ENCODE measurements at regions not wholly inside any gene's neighbourhood (a gene's known extent, or its start where the extent isn't known, plus 50 kb on each side); places are given as distances from the start of the nearest gene placed in this dataset.

DNA sequence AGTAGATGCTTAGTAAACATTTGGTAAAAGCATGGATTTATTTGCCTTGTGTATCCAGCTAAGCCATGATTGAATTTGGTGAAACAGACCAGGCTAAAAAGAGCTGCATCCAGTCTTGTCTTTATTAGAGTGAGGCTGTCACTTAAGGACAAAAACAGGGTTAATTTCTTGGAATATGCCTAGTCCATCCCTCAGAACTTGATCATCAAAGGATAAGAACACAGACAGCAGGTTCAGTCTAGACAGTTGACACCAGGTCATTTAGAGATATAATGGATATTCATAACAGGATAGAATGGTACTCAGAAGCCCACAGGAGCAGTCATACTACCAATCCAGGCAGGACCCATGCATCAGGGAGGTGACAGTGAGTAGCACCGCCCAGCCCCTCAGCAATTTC is 434.9 kb upstream of the ST6GAL2 start:
- no CpG with 5 or more reads among the region's 1 CpG for WGBS (ENCODE audit: extremely low coverage, insufficient coverage, insufficient read length)
- H3K18ac ChIP-seq (ENCODE audit: low read length), result no peak overlapping the region
- H3K79me2 ChIP-seq (ENCODE audit: control insufficient read depth, insufficient read depth, low read length, poor library complexity), result no peaks in the 10 kb centered on the region
- H3K27ac ChIP-seq (ENCODE audit: low read depth, low read length), result no peak overlapping the region
- H3K4me1 ChIP-seq (ENCODE audit: control insufficient read depth in 1 of 2, insufficient read depth in 2 of 2, low read length in 2 of 2), result no peaks in the 10 kb centered on the region
- no peak overlapping the region for H3K23ac ChIP-seq (ENCODE audit: low read length)
- H3K27me3 ChIP-seq (ENCODE audit: insufficient read depth, low read length), result no peaks in the 10 kb centered on the region
- no peak overlapping the region for H3K9ac ChIP-seq (ENCODE audit: low read length)
- H3K79me1 ChIP-seq (ENCODE audit: low read length), result no peaks in the 10 kb centered on the region
- H3K36me3 ChIP-seq (ENCODE audit: control insufficient read depth in 1 of 2, insufficient read depth in 2 of 2, low read length in 2 of 2), result no peaks in the 10 kb centered on the region
- H4K8ac ChIP-seq (ENCODE audit: low read depth, low read length), result no peak overlapping the region
- H3K4me3 ChIP-seq (ENCODE audit: low read depth, low read length), result no peak overlapping the region
- no peak overlapping the region for H3K4me2 ChIP-seq (ENCODE audit: low read length)
- H4K91ac ChIP-seq (ENCODE audit: low read depth, low read length), result no peak overlapping the region
- H3K9me3 ChIP-seq (ENCODE audit: insufficient read depth, low read depth, low read length), result no peaks in the 10 kb centered on the region
- no peak overlapping the region for H2BK5ac ChIP-seq (ENCODE audit: low read depth, low read length, poor library complexity)
- no peak overlapping the region for H3K14ac ChIP-seq (ENCODE audit: low read length)
- no peak overlapping the region for H4K12ac ChIP-seq (ENCODE audit: low read depth, low read length)
- H2BK120ac ChIP-seq (ENCODE audit: insufficient read depth, low read length, poor library complexity), result no peak overlapping the region
- H2BK12ac ChIP-seq (ENCODE audit: low read length), result no peak overlapping the region
- no peak overlapping the region for H2AFZ ChIP-seq (ENCODE audit: insufficient read depth, low read length, poor library complexity)
- DNase-seq, result no peak
- H3K4ac ChIP-seq (ENCODE audit: low read depth, low read length), result no peak overlapping the region
- H2AK5ac ChIP-seq (ENCODE audit: low read length), result no peak overlapping the region

DNA sequence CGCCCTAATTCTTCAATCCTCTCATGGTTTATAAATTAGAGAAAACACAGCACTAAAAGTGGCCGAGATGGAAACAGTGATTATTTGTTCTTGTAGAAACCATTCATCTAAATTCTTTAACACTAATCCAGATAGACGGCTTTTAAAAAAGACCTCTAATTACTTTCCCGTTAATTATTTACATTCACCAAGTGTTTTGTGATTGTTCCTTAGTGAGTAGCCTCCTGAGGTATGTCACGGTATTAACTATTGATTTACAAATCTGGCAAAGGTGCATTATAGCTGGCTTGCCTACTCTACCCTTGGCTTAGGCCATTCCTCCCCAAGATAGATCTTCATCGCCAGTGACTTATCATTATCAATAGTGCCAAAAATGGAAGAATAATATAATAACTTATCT is 436.4 kb upstream of the ST6GAL2 start:
- Histone ChIP-seq H3K79me1 (ENCODE audit: low read length) (no peaks in the 10 kb centered on the region), H3K27me3 (ENCODE audit: insufficient read depth, low read length) (no peaks in the 10 kb centered on the region)
- WGBS (ENCODE audit: extremely low coverage, insufficient coverage, insufficient read length), result no CpG with 5 or more reads among the region's 6 CpGs

GRCh38 chr2:107323946-107324565 is 438.1 kb upstream of the ST6GAL2 start:
- Histone ChIP-seq H4K91ac (ENCODE audit: low read depth, low read length) (no peak overlapping the region), H3K27me3 (ENCODE audit: insufficient read depth, low read length) (no peaks in the 10 kb centered on the region), H3K4ac (ENCODE audit: low read depth, low read length) (no peak overlapping the region), H3K79me1 (ENCODE audit: low read length) (no peaks in the 10 kb centered on the region), H3K36me3 (ENCODE audit: control insufficient read depth in 1 of 2, insufficient read depth in 2 of 2, low read length in 2 of 2) (no peaks in the 10 kb centered on the region), H3K79me2 (ENCODE audit: control insufficient read depth, insufficient read depth, low read length, poor library complexity) (no peaks in the 10 kb centered on the region), H3K14ac (ENCODE audit: low read length) (no peak overlapping the region), H3K18ac (ENCODE audit: low read length) (no peak overlapping the region), H2AFZ (ENCODE audit: insufficient read depth, low read length, poor library complexity) (no peak overlapping the region), H2AK5ac (ENCODE audit: low read length) (no peak overlapping the region), H3K27ac (ENCODE audit: low read depth, low read length) (no peak overlapping the region), H3K23ac (ENCODE audit: low read length) (no peak overlapping the region), H4K12ac (ENCODE audit: low read depth, low read length) (no peak overlapping the region), H3K4me2 (ENCODE audit: low read length) (no peak overlapping the region), H3K4me1 (ENCODE audit: control insufficient read depth in 1 of 2, insufficient read depth in 2 of 2, low read length in 2 of 2) (no peaks in the 10 kb centered on the region), H2BK12ac (ENCODE audit: low read length) (no peak overlapping the region), H4K8ac (ENCODE audit: low read depth, low read length) (no peak overlapping the region), H3K9ac (ENCODE audit: low read length) (no peak overlapping the region), H2BK120ac (ENCODE audit: insufficient read depth, low read length, poor library complexity) (no peak overlapping the region), H2BK5ac (ENCODE audit: low read depth, low read length, poor library complexity) (no peak overlapping the region), H3K4me3 (ENCODE audit: low read depth, low read length) (no peak overlapping the region), H3K9me3 (ENCODE audit: insufficient read depth, low read depth, low read length) (no peaks in the 10 kb centered on the region)
- no peak for DNase-seq
- WGBS (ENCODE audit: extremely low coverage, insufficient coverage, insufficient read length), result no CpG with 5 or more reads among the region's 8 CpGs

More for the DNA sequence above, 436.4 kb upstream of the ST6GAL2 start:
- no peaks in the 10 kb centered on the region for H3K36me3 ChIP-seq (ENCODE audit: control insufficient read depth in 1 of 2, insufficient read depth in 2 of 2, low read length in 2 of 2)
- no peaks in the 10 kb centered on the region for H3K79me2 ChIP-seq (ENCODE audit: control insufficient read depth, insufficient read depth, low read length, poor library complexity)
- no peak overlapping the region for H2BK5ac ChIP-seq (ENCODE audit: low read depth, low read length, poor library complexity)
- no peak overlapping the region for H3K4me3 ChIP-seq (ENCODE audit: low read depth, low read length)
- no peak overlapping the region for H3K4ac ChIP-seq (ENCODE audit: low read depth, low read length)
- no peak overlapping the region for H3K14ac ChIP-seq (ENCODE audit: low read length)
- H3K27ac ChIP-seq (ENCODE audit: low read depth, low read length), result no peak overlapping the region
- no peaks in the 10 kb centered on the region for H3K9me3 ChIP-seq (ENCODE audit: insufficient read depth, low read depth, low read length)
- H3K23ac ChIP-seq (ENCODE audit: low read length), result no peak overlapping the region
- H3K4me2 ChIP-seq (ENCODE audit: low read length), result no peak overlapping the region
- no peak overlapping the region for H2AK5ac ChIP-seq (ENCODE audit: low read length)
- H2BK120ac ChIP-seq (ENCODE audit: insufficient read depth, low read length, poor library complexity), result no peak overlapping the region
- H2AFZ ChIP-seq (ENCODE audit: insufficient read depth, low read length, poor library complexity), result no peak overlapping the region
- no peak overlapping the region for H4K91ac ChIP-seq (ENCODE audit: low read depth, low read length)
- no peak overlapping the region for H4K8ac ChIP-seq (ENCODE audit: low read depth, low read length)
- no peaks in the 10 kb centered on the region for H3K4me1 ChIP-seq (ENCODE audit: control insufficient read depth in 1 of 2, insufficient read depth in 2 of 2, low read length in 2 of 2)
- no peak for DNase-seq
- H4K12ac ChIP-seq (ENCODE audit: low read depth, low read length), result no peak overlapping the region
- no peak overlapping the region for H3K9ac ChIP-seq (ENCODE audit: low read length)
- no peak overlapping the region for H2BK12ac ChIP-seq (ENCODE audit: low read length)
- no peak overlapping the region for H3K18ac ChIP-seq (ENCODE audit: low read length)

GRCh38 chr2:107325981-107326786 is 440.2 kb upstream of the ST6GAL2 start:
- Histone ChIP-seq H3K9me3 (ENCODE audit: insufficient read depth, low read depth, low read length) (no peaks in the 10 kb centered on the region), H2BK5ac (ENCODE audit: low read depth, low read length, poor library complexity) (no peak overlapping the region), H4K91ac (ENCODE audit: low read depth, low read length) (no peak overlapping the region), H3K4me2 (ENCODE audit: low read length) (no peak overlapping the region), H3K4ac (ENCODE audit: low read depth, low read length) (no peak overlapping the region), H3K14ac (ENCODE audit: low read length) (no peak overlapping the region), H3K4me1 (ENCODE audit: control insufficient read depth in 1 of 2, insufficient read depth in 2 of 2, low read length in 2 of 2) (no peaks in the 10 kb centered on the region), H3K27me3 (ENCODE audit: insufficient read depth, low read length) (no peaks in the 10 kb centered on the region), H2AFZ (ENCODE audit: insufficient read depth, low read length, poor library complexity) (no peak overlapping the region), H3K23ac (ENCODE audit: low read length) (no peak overlapping the region), H3K4me3 (ENCODE audit: low read depth, low read length) (no peak overlapping the region), H3K9ac (ENCODE audit: low read length) (no peak overlapping the region), H2BK12ac (ENCODE audit: low read length) (no peak overlapping the region), H4K12ac (ENCODE audit: low read depth, low read length) (no peak overlapping the region), H3K18ac (ENCODE audit: low read length) (no peak overlapping the region), H3K79me1 (ENCODE audit: low read length) (no peaks in the 10 kb centered on the region), H3K27ac (ENCODE audit: low read depth, low read length) (no peak overlapping the region), H2BK120ac (ENCODE audit: insufficient read depth, low read length, poor library complexity) (no peak overlapping the region), H3K36me3 (ENCODE audit: control insufficient read depth in 1 of 2, insufficient read depth in 2 of 2, low read length in 2 of 2) (no peaks in the 10 kb centered on the region), H3K79me2 (ENCODE audit: control insufficient read depth, insufficient read depth, low read length, poor library complexity) (no peaks in the 10 kb centered on the region), H4K8ac (ENCODE audit: low read depth, low read length) (no peak overlapping the region), H2AK5ac (ENCODE audit: low read length) (no peak overlapping the region)
- no peak for DNase-seq
- WGBS (ENCODE audit: extremely low coverage, insufficient coverage, insufficient read length), result no CpG with 5 or more reads among the region's 4 CpGs

Data from trophoblast cell (in vitro differentiated cells and primary cell).